ENCODE measurements at regions not wholly inside any gene's neighbourhood (a gene's known extent, or its start where the extent isn't known, plus 50 kb on each side); places are given as distances from the start of the nearest gene placed in this dataset.

- TF ChIP-seq CTCF (conservative IDR thresholded peaks at IDR 0.05; ENCODE audit: low read length) = no peak
- TF ChIP-seq EZH2phosphoT487 (IDR thresholded peaks at IDR 0.05; ENCODE audit: borderline replicate concordance) = no peak
Observed at GRCh38 chr14:65278589-65278988, 133.9 kb upstream of the FUT8 start.
